ENCODE measurements at regions not wholly inside any gene's neighbourhood (a gene's known extent, or its start where the extent isn't known, plus 50 kb on each side); places are given as distances from the start of the nearest gene placed in this dataset.

GRCh38 chr18:10009321-10010144, 95.7 kb downstream of the VAPA start:
- DNase-seq: no peak

GRCh38 chr18:10010611-10011015, 96.8 kb downstream of the VAPA start:
- DNase-seq: no peak

GRCh38 chr18:10011061-10011460, 97.2 kb downstream of the VAPA start:
- DNase-seq: no peak

- DNase-seq: no peak
Observed at GRCh38 chr18:10011751-10012150, 97.9 kb downstream of the VAPA start.

- no peak for DNase-seq
Observed at GRCh38 chr18:10012526-10012925, 98.7 kb downstream of the VAPA start.

GRCh38 chr18:10013621-10014543, 100.1 kb downstream of the VAPA start:
- no peak for DNase-seq

GRCh38 chr18:10015288-10015701, 101.5 kb downstream of the VAPA start:
- no peak for DNase-seq

- DNase-seq: peak; percentile 72 to 74
Observed at GRCh38 chr18:10015941-10016819, 102.4 kb downstream of the VAPA start.

GRCh38 chr18:10017043-10017442, 103.2 kb downstream of the VAPA start:
- no peak for DNase-seq

GRCh38 chr18:10018289-10018688, 104.5 kb downstream of the VAPA start:
- DNase-seq: no peak

GRCh38 chr18:10020171-10020570, 106.4 kb downstream of the VAPA start:
- DNase-seq: peak; percentile 75 to 82

GRCh38 chr18:10022365-10022764, 108.5 kb downstream of the VAPA start:
- no peak for DNase-seq

GRCh38 chr18:10023853-10024570, 110.2 kb downstream of the VAPA start:
- no peak for DNase-seq

GRCh38 chr18:10025711-10026670, 112.2 kb downstream of the VAPA start:
- no peak for DNase-seq

- no peak for DNase-seq
Observed at GRCh38 chr18:10027031-10027430, 113.2 kb downstream of the VAPA start.

GRCh38 chr18:10027461-10027860, 113.6 kb downstream of the VAPA start:
- DNase-seq: no peak

GRCh38 chr18:10029711-10030110, 115.9 kb downstream of the VAPA start:
- DNase-seq: no peak

GRCh38 chr18:10030816-10031541, 117.2 kb downstream of the VAPA start:
- no peak for DNase-seq

GRCh38 chr18:10032331-10033015, 118.7 kb downstream of the VAPA start:
- no peak for DNase-seq

GRCh38 chr18:10033016-10033399, 119.2 kb downstream of the VAPA start:
- no peak for DNase-seq
